Osteocyte (in vitro differentiated cells): ENCODE measurements at regions not wholly inside any gene's neighbourhood (a gene's known extent, or its start where the extent isn't known, plus 50 kb on each side); places are given as distances from the start of the nearest gene placed in this dataset.

Experiments
- DNase-seq: peaks from one replicate; pipeline ENCODE4 v3.0.0; 2021; ENCODE audit warnings: mixed read lengths; ENCODE audit not compliant: unreplicated experiment; ENCODE audit errors: extremely low spot score
- H3K27ac Mint-ChIP-seq: one replicate; pipeline ENCODE4 v1.8.0; 2021; ENCODE audit warnings: mild to moderate bottlenecking, mixed read lengths; ENCODE audit not compliant: unreplicated experiment
- H3K27me3 Mint-ChIP-seq: one replicate; pipeline ENCODE4 v1.8.0; 2021; ENCODE audit warnings: mixed read lengths; ENCODE audit not compliant: unreplicated experiment
- H3K36me3 Mint-ChIP-seq: one replicate; pipeline ENCODE4 v1.8.0; 2021; ENCODE audit warnings: mixed read lengths; ENCODE audit not compliant: unreplicated experiment
- H3K4me1 Mint-ChIP-seq: one replicate; pipeline ENCODE4 v1.8.0; 2021; ENCODE audit warnings: mixed read lengths; ENCODE audit not compliant: unreplicated experiment
- H3K4me3 Mint-ChIP-seq: one replicate; pipeline ENCODE4 v1.8.0; 2021; ENCODE audit warnings: mild to moderate bottlenecking, moderate library complexity, mixed read lengths; ENCODE audit not compliant: unreplicated experiment
- H3K9me3 Mint-ChIP-seq: one replicate; pipeline ENCODE4 v1.8.0; 2021; ENCODE audit warnings: mixed read lengths; ENCODE audit not compliant: unreplicated experiment
- CTCF ChIP-seq: fragments of 200-600 bp; sonication (generic); IDR thresholded peaks from 2 replicates; pipeline ENCODE4 v1.5.0; 2021; ENCODE audit warnings: antibody characterized with exemption, mild to moderate bottlenecking, moderate library complexity

DNA sequence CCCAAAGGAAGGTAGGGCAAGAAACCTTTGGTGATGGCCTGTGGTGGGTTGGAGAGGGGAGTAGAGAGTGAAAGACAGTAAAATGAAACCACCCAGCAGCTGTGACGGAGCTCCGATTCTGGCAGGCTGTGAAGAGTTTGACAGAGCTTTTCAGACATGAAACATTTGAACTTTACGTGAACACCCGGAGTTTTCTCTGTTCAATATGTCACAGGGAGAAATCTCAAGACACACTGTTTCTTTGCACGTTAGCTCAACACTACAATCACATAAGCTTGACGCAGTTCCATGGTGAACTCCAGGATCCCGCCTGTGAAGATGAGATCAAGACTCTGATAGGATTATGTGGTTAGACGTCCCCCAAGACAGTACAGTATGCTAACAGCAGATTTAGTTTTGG, 79.6 kb upstream of the CDH11 start:
- Mint-ChIP-seq H3K36me3 (no peaks in the 10 kb centered on the region), H3K4me3 (no peak overlapping the region), H3K27me3 (no peaks in the 10 kb centered on the region), H3K27ac (no peak overlapping the region), H3K4me1 (peaks cover 7% of the 10 kb centered on the region), H3K9me3 (no peaks in the 10 kb centered on the region)
- DNase-seq, result no peak
- TF ChIP-seq CTCF, result no peak

DNA sequence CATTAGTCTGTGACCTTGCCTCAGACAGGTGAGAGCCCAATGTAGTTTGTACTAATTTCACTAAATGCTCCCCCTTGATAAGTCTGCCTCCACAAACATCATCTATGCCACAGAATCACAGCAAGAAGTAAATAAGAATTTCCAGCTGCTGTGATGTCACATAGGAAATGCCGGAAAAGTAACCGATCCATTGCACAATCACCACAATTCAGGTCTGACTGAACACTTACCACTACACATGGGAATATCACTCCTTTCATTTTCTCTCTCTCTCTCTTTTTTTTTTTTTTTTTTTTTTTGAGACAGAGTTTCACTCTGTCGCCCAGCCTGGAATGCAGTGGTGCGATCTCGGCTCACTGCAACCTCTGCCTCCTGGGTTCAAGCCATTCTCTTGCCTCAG, 79.0 kb upstream of the CDH11 start:
- no peak for TF ChIP-seq CTCF
- Mint-ChIP-seq H3K9me3 (no peaks in the 10 kb centered on the region), H3K4me3 (no peak overlapping the region), H3K27ac (no peak overlapping the region), H3K27me3 (no peaks in the 10 kb centered on the region), H3K4me1 (peaks cover 14% of the 10 kb centered on the region), H3K36me3 (no peaks in the 10 kb centered on the region)
- no peak for DNase-seq

GRCh38 chr16:65200156-65200773, 78.4 kb upstream of the CDH11 start:
- H3K27me3 Mint-ChIP-seq, result no peaks in the 10 kb centered on the region
- DNase-seq, result no peak
- H3K9me3 Mint-ChIP-seq, result no peaks in the 10 kb centered on the region
- H3K4me3 Mint-ChIP-seq, result no peak overlapping the region
- no peaks in the 10 kb centered on the region for H3K36me3 Mint-ChIP-seq
- no peak for TF ChIP-seq CTCF
- H3K27ac Mint-ChIP-seq, result no peak overlapping the region
- peaks cover 20% of the 10 kb centered on the region for H3K4me1 Mint-ChIP-seq

DNA sequence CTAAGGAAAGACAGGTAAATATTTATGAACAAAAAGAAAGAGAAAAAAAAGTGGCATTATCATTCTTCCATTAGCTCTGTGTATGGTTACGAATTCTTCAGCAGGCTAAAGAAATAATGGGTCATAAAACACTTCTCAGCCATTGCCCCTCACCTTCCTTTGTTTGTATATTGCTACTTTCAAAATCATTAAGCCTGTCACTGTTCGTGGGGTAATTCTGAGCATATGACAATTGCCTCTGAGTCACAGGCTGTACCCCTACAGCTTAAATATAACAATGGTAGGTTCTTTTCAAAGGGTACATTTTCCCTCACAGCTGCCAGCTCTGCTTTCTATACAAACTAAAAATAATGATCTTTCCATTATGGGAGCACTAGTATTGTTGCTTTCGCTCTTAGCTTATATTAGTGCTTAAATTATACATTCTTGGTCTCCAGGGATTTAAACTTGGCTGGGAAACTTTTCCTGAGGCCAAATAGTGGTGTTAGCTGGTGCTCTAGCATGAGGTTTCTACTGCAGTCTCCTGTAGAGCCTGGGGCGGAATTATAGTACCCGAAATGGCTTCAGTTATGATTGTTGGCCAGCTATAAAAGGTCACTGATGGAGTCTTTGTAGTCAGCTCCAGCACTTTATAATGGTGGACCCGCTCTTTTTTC, 74.7 kb upstream of the CDH11 start:
- H3K4me3 Mint-ChIP-seq, result no peak overlapping the region
- TF ChIP-seq CTCF, result no peak
- no peaks in the 10 kb centered on the region for H3K9me3 Mint-ChIP-seq
- peak overlapping the region; percentile 33 for H3K27ac Mint-ChIP-seq
- H3K27me3 Mint-ChIP-seq, result peaks cover 2% of the 10 kb centered on the region
- DNase-seq, result no peak
- no peaks in the 10 kb centered on the region for H3K36me3 Mint-ChIP-seq
- H3K4me1 Mint-ChIP-seq, result peaks cover 22% of the 10 kb centered on the region

DNA sequence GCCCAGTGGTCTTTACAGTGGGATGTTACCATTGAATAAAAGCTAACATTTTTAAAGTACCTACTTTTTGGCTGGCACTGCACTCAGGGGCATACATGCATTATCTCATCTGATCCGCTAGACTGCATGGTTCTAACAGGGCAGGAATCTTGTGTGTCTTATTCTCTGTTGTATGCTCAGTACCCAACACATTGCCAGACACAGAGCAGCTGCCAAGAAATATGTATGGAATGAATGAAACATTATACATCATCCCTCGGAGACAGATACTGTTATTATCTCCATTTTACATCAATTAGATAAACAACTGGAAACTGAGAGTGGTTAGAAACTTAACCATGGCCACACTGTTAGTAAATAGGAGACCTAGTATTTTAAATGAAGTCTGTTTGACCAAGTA, 74.1 kb upstream of the CDH11 start:
- Mint-ChIP-seq H3K4me1 (peaks cover 22% of the 10 kb centered on the region), H3K9me3 (no peaks in the 10 kb centered on the region), H3K4me3 (no peak overlapping the region), H3K27ac (peak overlapping the region; percentile 33), H3K27me3 (peaks cover 2% of the 10 kb centered on the region), H3K36me3 (no peaks in the 10 kb centered on the region)
- no peak for TF ChIP-seq CTCF
- DNase-seq, result no peak
